ENCODE measurements at regions not wholly inside any gene's neighbourhood (a gene's known extent, or its start where the extent isn't known, plus 50 kb on each side); places are given as distances from the start of the nearest gene placed in this dataset.

- Histone ChIP-seq H3K9ac (ENCODE audit: low read length) (no peak overlapping the region), H3K4me1 (ENCODE audit: low read length) (no peaks in the 10 kb centered on the region), H3K79me2 (ENCODE audit: low read length) (no peaks in the 10 kb centered on the region), H4K20me1 (ENCODE audit: insufficient read depth, low read length) (no peaks in the 10 kb centered on the region), H3K9me3 (replicated peaks; ENCODE audit: insufficient read depth, low read length) (no peaks in the 10 kb centered on the region), H3K27ac (ENCODE audit: low read length) (no peak overlapping the region), H3F3A (ENCODE audit: insufficient read depth, low read length) (no peaks in the 10 kb centered on the region), H3K27me3 (replicated peaks; ENCODE audit: insufficient read depth, low read length) (no peaks in the 10 kb centered on the region), H3K36me3 (replicated peaks; ENCODE audit: insufficient read depth, low read length) (no peaks in the 10 kb centered on the region), H3K4me2 (ENCODE audit: low read depth, low read length) (no peak overlapping the region), H2AFZ (ENCODE audit: low read length) (no peak overlapping the region), H3K9me2 (replicated peaks; ENCODE audit: insufficient read depth, low read length) (no peaks in the 10 kb centered on the region), H3K4me3 (ENCODE audit: low read length) (no peak overlapping the region)
- DNase-seq: no peak
- no peak for TF ChIP-seq EZH2 (optimal IDR thresholded peaks at IDR 0.05; ENCODE audit: low read depth, low read length)
- TF ChIP-seq EZH2phosphoT487 (IDR thresholded peaks at IDR 0.05; ENCODE audit: low read length): no peak
- TF ChIP-seq, protein P1, sequence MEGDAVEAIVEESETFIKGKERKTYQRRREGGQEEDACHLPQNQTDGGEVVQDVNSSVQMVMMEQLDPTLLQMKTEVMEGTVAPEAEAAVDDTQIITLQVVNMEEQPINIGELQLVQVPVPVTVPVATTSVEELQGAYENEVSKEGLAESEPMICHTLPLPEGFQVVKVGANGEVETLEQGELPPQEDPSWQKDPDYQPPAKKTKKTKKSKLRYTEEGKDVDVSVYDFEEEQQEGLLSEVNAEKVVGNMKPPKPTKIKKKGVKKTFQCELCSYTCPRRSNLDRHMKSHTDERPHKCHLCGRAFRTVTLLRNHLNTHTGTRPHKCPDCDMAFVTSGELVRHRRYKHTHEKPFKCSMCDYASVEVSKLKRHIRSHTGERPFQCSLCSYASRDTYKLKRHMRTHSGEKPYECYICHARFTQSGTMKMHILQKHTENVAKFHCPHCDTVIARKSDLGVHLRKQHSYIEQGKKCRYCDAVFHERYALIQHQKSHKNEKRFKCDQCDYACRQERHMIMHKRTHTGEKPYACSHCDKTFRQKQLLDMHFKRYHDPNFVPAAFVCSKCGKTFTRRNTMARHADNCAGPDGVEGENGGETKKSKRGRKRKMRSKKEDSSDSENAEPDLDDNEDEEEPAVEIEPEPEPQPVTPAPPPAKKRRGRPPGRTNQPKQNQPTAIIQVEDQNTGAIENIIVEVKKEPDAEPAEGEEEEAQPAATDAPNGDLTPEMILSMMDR (IDR thresholded peaks at IDR 0.05; ENCODE audit: low read length): no peak
Measured at GRCh38 chr4:123889507-123889906, 492.9 kb downstream of the SPRY1 start.

DNA sequence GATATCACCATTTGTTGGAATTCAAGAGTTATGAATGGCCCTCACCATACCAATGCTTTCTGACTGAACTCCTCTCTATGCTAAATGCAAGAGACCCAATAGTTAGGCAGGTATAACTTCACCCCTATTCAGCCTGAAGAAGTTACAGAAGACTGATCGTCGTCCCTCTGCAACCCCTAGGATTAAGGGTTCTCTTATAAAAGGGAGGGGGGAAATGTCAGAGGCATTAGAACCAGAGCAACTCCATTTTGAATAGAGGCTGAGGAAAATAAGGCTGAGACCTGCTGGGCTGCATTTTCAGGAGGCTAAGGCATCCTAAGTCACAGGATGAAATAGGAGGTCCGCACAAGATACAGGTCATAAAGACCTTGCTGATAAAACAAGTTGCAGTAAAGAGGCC is 494.3 kb downstream of the SPRY1 start:
- Histone ChIP-seq H3K79me2 (ENCODE audit: low read length) (no peaks in the 10 kb centered on the region), H3K9me2 (replicated peaks; ENCODE audit: insufficient read depth, low read length) (no peaks in the 10 kb centered on the region), H3K4me1 (ENCODE audit: low read length) (no peaks in the 10 kb centered on the region), H4K20me1 (ENCODE audit: insufficient read depth, low read length) (no peaks in the 10 kb centered on the region), H3K9me3 (replicated peaks; ENCODE audit: insufficient read depth, low read length) (no peaks in the 10 kb centered on the region), H3K27me3 (replicated peaks; ENCODE audit: insufficient read depth, low read length) (no peaks in the 10 kb centered on the region), H3K36me3 (replicated peaks; ENCODE audit: insufficient read depth, low read length) (no peaks in the 10 kb centered on the region), H3F3A (ENCODE audit: insufficient read depth, low read length) (no peaks in the 10 kb centered on the region), H3K4me3 (ENCODE audit: low read length) (no peak overlapping the region), H3K27ac (ENCODE audit: low read length) (no peak overlapping the region), H3K4me2 (ENCODE audit: low read depth, low read length) (no peak overlapping the region), H2AFZ (ENCODE audit: low read length) (no peak overlapping the region), H3K9ac (ENCODE audit: low read length) (no peak overlapping the region)
- DNase-seq: no peak
- TF ChIP-seq, protein P1 (IDR thresholded peaks at IDR 0.05; ENCODE audit: low read length): no peak
- TF ChIP-seq EZH2 (optimal IDR thresholded peaks at IDR 0.05; ENCODE audit: low read depth, low read length) (no peak), EZH2phosphoT487 (IDR thresholded peaks at IDR 0.05; ENCODE audit: low read length) (no peak)

- H3K9me2 ChIP-seq (replicated peaks; ENCODE audit: insufficient read depth, low read length): no peaks in the 10 kb centered on the region
- H3K27ac ChIP-seq (ENCODE audit: low read length): no peak overlapping the region
- no peak for TF ChIP-seq EZH2phosphoT487 (IDR thresholded peaks at IDR 0.05; ENCODE audit: low read length)
- TF ChIP-seq, protein P1 (IDR thresholded peaks at IDR 0.05; ENCODE audit: low read length): no peak
- no peaks in the 10 kb centered on the region for H3F3A ChIP-seq (ENCODE audit: insufficient read depth, low read length)
- H3K27me3 ChIP-seq (replicated peaks; ENCODE audit: insufficient read depth, low read length): no peaks in the 10 kb centered on the region
- H3K36me3 ChIP-seq (replicated peaks; ENCODE audit: insufficient read depth, low read length): no peaks in the 10 kb centered on the region
- no peaks in the 10 kb centered on the region for H3K79me2 ChIP-seq (ENCODE audit: low read length)
- H4K20me1 ChIP-seq (ENCODE audit: insufficient read depth, low read length): no peaks in the 10 kb centered on the region
- no peak overlapping the region for H3K4me2 ChIP-seq (ENCODE audit: low read depth, low read length)
- H3K9me3 ChIP-seq (replicated peaks; ENCODE audit: insufficient read depth, low read length): no peaks in the 10 kb centered on the region
- no peak for DNase-seq
- no peak overlapping the region for H3K9ac ChIP-seq (ENCODE audit: low read length)
- no peaks in the 10 kb centered on the region for H3K4me1 ChIP-seq (ENCODE audit: low read length)
- H3K4me3 ChIP-seq (ENCODE audit: low read length): no peak overlapping the region
- H2AFZ ChIP-seq (ENCODE audit: low read length): no peak overlapping the region
Measured at GRCh38 chr4:123891881-123892280, 495.3 kb downstream of the SPRY1 start.

Data from MM.1S (cell line).